Fibroblast of lung (primary cell): ENCODE measurements at regions not wholly inside any gene's neighbourhood (a gene's known extent, or its start where the extent isn't known, plus 50 kb on each side); places are given as distances from the start of the nearest gene placed in this dataset.

Experiments used
- DNase-seq, 2 donors: peaks; one replicate each; pipeline versions ENCODE4 v3.0.0 to v3.0.0-alpha.2; 2010; ENCODE audit warnings: low read depth in 2 of 2
- H2AFZ ChIP-seq: 2 replicates; pipeline ENCODE4 v1.5.1; 2012; ENCODE audit warnings: low read length, control low read depth, inconsistent platforms
- H3K27ac ChIP-seq: 2 replicates; pipeline ENCODE4 v1.5.1; 2011; ENCODE audit warnings: low read length, control low read depth; ENCODE audit not compliant: insufficient read depth
- H3K27me3 ChIP-seq: 2 replicates; pipeline ENCODE4 v1.5.1; 2011; ENCODE audit warnings: mild to moderate bottlenecking, low read length; ENCODE audit not compliant: control insufficient read depth, insufficient read depth
- H3K36me3 ChIP-seq: 2 replicates; pipeline ENCODE4 v1.5.1; 2011; ENCODE audit warnings: low read length; ENCODE audit not compliant: control insufficient read depth, insufficient read depth
- H3K4me1 ChIP-seq: 2 replicates; pipeline ENCODE4 v1.5.1; 2011; ENCODE audit warnings: low read length; ENCODE audit not compliant: control insufficient read depth, insufficient read depth; ENCODE audit errors: extremely low read depth
- H3K4me2 ChIP-seq: 2 replicates; pipeline ENCODE4 v1.5.1; 2011; ENCODE audit warnings: low read length, control low read depth; ENCODE audit not compliant: insufficient read depth; ENCODE audit errors: extremely low read depth
- H3K4me3 ChIP-seq, 4 experiments: fragments of 200-600 bp in 1 of 4; sonication (generic) in 1 of 4; replicated peaks in 1 of 4; 2 replicates each; pipeline ENCODE4 v1.5.1; 2011 to 2016; ENCODE audit warnings: low read length in 4 of 4, low read depth in 3 of 4, mild to moderate bottlenecking in 3 of 4, control low read depth in 2 of 4, inconsistent platforms in 1 of 4, mixed read lengths in 1 of 4; ENCODE audit not compliant: insufficient read depth in 1 of 4; ENCODE audit errors: control extremely low read depth in 1 of 4
- H3K79me2 ChIP-seq: 2 replicates; pipeline ENCODE4 v1.5.1; 2012; ENCODE audit warnings: mild to moderate bottlenecking, low read length, inconsistent platforms; ENCODE audit not compliant: control insufficient read depth, insufficient read depth
- H3K9ac ChIP-seq: 2 replicates; pipeline ENCODE4 v1.5.1; 2011; ENCODE audit warnings: mild to moderate bottlenecking, low read length, control low read depth; ENCODE audit not compliant: insufficient read depth
- H3K9me3 ChIP-seq: 2 replicates; pipeline ENCODE4 v1.5.1; 2012; ENCODE audit warnings: low read depth, low read length; ENCODE audit not compliant: control insufficient read depth, insufficient read depth
- H4K20me1 ChIP-seq: 2 replicates; pipeline ENCODE4 v1.5.1; 2011; ENCODE audit warnings: low read length; ENCODE audit not compliant: control insufficient read depth, insufficient read depth; ENCODE audit errors: extremely low read depth
- EZH2 ChIP-seq: IDR thresholded peaks from 2 replicates; pipeline ENCODE4 v1.5.1; 2012; ENCODE audit warnings: low read length, control low read depth, mild to moderate bottlenecking; ENCODE audit errors: missing control alignments
- TF ChIP-seq, protein P1 (sequence below), 2 donors: IDR thresholded peaks in 1 of 2; conservative IDR thresholded peaks in 1 of 2; 1 replicate in 1 of 2; 2 replicates in 1 of 2; pipeline ENCODE4 v1.5.1; 2011 to 2012; ENCODE audit warnings: low read length in 2 of 2, control low read depth in 1 of 2, inconsistent platforms in 1 of 2, low read depth in 1 of 2, mild to moderate bottlenecking in 1 of 2

DNA sequence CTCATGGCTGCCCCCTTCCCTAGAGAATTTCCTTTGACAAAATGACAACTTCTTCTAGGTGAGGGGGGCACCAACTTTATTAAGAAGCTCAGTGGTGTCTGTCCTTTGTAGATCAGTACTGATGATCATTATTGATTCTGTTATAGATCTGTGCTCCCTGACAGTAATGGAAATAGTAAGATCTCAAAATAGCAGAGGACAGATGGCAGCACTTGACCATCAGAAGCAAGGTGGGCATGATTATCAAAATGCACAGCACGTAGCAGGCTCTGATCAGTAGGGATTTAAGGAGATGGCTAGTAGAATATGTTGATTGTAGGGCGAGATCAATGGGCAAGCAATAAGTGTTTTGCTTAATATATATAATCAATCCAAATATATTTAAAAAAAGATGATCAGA, 208.6 kb upstream of the HDDC2 start:
- no peak for DNase-seq
- TF ChIP-seq EZH2: no peak
- TF ChIP-seq, protein P1, sequence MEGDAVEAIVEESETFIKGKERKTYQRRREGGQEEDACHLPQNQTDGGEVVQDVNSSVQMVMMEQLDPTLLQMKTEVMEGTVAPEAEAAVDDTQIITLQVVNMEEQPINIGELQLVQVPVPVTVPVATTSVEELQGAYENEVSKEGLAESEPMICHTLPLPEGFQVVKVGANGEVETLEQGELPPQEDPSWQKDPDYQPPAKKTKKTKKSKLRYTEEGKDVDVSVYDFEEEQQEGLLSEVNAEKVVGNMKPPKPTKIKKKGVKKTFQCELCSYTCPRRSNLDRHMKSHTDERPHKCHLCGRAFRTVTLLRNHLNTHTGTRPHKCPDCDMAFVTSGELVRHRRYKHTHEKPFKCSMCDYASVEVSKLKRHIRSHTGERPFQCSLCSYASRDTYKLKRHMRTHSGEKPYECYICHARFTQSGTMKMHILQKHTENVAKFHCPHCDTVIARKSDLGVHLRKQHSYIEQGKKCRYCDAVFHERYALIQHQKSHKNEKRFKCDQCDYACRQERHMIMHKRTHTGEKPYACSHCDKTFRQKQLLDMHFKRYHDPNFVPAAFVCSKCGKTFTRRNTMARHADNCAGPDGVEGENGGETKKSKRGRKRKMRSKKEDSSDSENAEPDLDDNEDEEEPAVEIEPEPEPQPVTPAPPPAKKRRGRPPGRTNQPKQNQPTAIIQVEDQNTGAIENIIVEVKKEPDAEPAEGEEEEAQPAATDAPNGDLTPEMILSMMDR (conservative IDR thresholded peaks at IDR 0.05 in 1 of 2, IDR thresholded peaks at IDR 0.05 in 1 of 2; ENCODE audit: low read depth in 1 of 2, low read length in 2 of 2): no peak
- Histone ChIP-seq H3K79me2 (no peaks in the 10 kb centered on the region), H3K4me3 (no peak overlapping the region), H4K20me1 (no peaks in the 10 kb centered on the region), H3K4me2 (no peak overlapping the region), H3K4me1 (no peaks in the 10 kb centered on the region), H3K9ac (no peak overlapping the region), H3K9me3 (no peaks in the 10 kb centered on the region), H2AFZ (no peak overlapping the region), H3K27me3 (no peaks in the 10 kb centered on the region), H3K36me3 (no peaks in the 10 kb centered on the region), H3K27ac (no peak overlapping the region)

DNA sequence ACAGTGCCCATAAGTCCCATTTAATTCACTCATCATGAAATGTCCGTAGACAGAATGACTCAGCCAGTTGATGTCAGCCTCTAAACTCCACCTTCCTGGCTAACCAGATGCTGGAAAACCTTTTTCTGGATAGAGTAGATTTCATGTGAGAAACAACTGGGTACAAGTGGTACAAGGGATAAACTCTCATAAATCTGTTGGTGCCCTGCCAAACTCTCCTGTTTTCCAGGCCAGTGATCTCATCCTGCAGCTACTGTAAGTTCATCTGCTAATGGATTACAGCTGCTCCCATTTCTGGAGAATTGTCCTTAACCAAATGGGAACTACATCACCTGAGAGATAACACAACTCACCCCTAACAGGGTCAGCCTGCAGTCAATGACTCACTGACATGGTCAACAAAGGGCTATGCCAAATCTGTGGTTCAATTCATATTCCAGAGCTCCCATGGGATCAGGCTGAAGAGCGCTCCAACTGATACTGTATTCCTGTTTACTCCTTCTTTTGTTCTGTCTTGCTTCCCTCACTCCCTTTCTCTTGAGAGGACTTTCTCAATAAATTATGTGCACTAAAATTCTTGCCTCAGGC, 210.1 kb upstream of the HDDC2 start:
- Histone ChIP-seq H3K27ac (no peak overlapping the region), H3K4me3 (no peak overlapping the region), H3K27me3 (no peaks in the 10 kb centered on the region), H3K9me3 (no peaks in the 10 kb centered on the region), H3K4me1 (no peaks in the 10 kb centered on the region), H3K4me2 (no peak overlapping the region), H3K79me2 (no peaks in the 10 kb centered on the region), H3K9ac (no peak overlapping the region), H2AFZ (no peak overlapping the region), H4K20me1 (no peaks in the 10 kb centered on the region), H3K36me3 (no peaks in the 10 kb centered on the region)
- TF ChIP-seq, protein P1 (conservative IDR thresholded peaks at IDR 0.05 in 1 of 2, IDR thresholded peaks at IDR 0.05 in 1 of 2; ENCODE audit: low read depth in 1 of 2, low read length in 2 of 2): no peak
- no peak for TF ChIP-seq EZH2
- DNase-seq: peak; percentile 3 to 20

- no peaks in the 10 kb centered on the region for H3K4me1 ChIP-seq
- no peak overlapping the region for H2AFZ ChIP-seq
- no peak overlapping the region for H3K9ac ChIP-seq
- H3K27ac ChIP-seq: no peak overlapping the region
- H3K4me3 ChIP-seq: no peak overlapping the region
- no peaks in the 10 kb centered on the region for H3K36me3 ChIP-seq
- TF ChIP-seq, protein P1 (conservative IDR thresholded peaks at IDR 0.05 in 1 of 2, IDR thresholded peaks at IDR 0.05 in 1 of 2; ENCODE audit: low read depth in 1 of 2, low read length in 2 of 2): peak in 1 of 2 donors; percentile 22
- TF ChIP-seq EZH2: no peak
- no peaks in the 10 kb centered on the region for H3K9me3 ChIP-seq
- H3K27me3 ChIP-seq: no peaks in the 10 kb centered on the region
- no peaks in the 10 kb centered on the region for H4K20me1 ChIP-seq
- DNase-seq: no peak
- no peaks in the 10 kb centered on the region for H3K79me2 ChIP-seq
- no peak overlapping the region for H3K4me2 ChIP-seq
These were observed 210.9 kb upstream of the HDDC2 start for GRCh38 chr6:125512621-125513020.
